Caco-2 (cell line): ENCODE measurements at regions not wholly inside any gene's neighbourhood (a gene's known extent, or its start where the extent isn't known, plus 50 kb on each side); places are given as distances from the start of the nearest gene placed in this dataset.

Experiments
- BruUV-seq: library from RNA; stranded (reverse); fragments of 400-500 nt; replicated peaks from 2 replicates; lab custom pipeline; 2021; lab: Mats Ljungman, UMichigan
- CTCF ChIA-PET: fragments of 300-600 bp; sonication (Branson Sonifier 250); formaldehyde crosslinking; loops from one replicate; lab custom pipeline; 2022; ENCODE audit warnings: antibody characterized with exemption; lab: Charles Lee
- POLR2A ChIA-PET: fragments of 300-600 bp; sonication (Branson Sonifier 250); formaldehyde crosslinking; loops from one replicate; lab custom pipeline; 2022; ENCODE audit warnings: antibody characterized with exemption; lab: Charles Lee
- DNase-seq, 2 experiments: peaks; one replicate each; pipeline versions ENCODE4 v3.0.0 to v3.0.0-alpha.2; 2020 to 2022
- H3K27me3 ChIP-seq: replicated peaks from 2 replicates; pipeline ENCODE4 v1.6.0; 2011; ENCODE audit warnings: low read length; ENCODE audit not compliant: control insufficient read depth, insufficient read depth
- H3K36me3 ChIP-seq: 2 replicates; pipeline ENCODE4 v1.5.1; 2011; ENCODE audit warnings: low read length; ENCODE audit not compliant: control insufficient read depth, insufficient read depth
- H3K4me1 ChIP-seq: fragments of 250-450 bp; sonication (Bioruptor Pico); 2 replicates; pipeline ENCODE4 v1.5.1; 2020; ENCODE audit warnings: mild to moderate bottlenecking
- H3K4me3 ChIP-seq: 2 replicates; pipeline ENCODE4 v1.5.1; 2011; ENCODE audit warnings: low read depth, mild to moderate bottlenecking, control low read depth, low read length
- H3K9me3 ChIP-seq: fragments of 250-450 bp; sonication (Bioruptor Pico); 2 replicates; pipeline ENCODE4 v1.5.1; 2020; ENCODE audit warnings: mild to moderate bottlenecking, moderate library complexity
- H3K27ac Mint-ChIP-seq: one replicate; pipeline ENCODE4 v1.8.0; 2022; ENCODE audit warnings: mixed read lengths; ENCODE audit not compliant: unreplicated experiment
- H3K27me3 Mint-ChIP-seq: one replicate; pipeline ENCODE4 v1.8.0; 2022; ENCODE audit warnings: mixed read lengths; ENCODE audit not compliant: insufficient read depth, unreplicated experiment
- H3K36me3 Mint-ChIP-seq: one replicate; pipeline ENCODE4 v1.8.0; 2022; ENCODE audit warnings: mild to moderate bottlenecking, mixed read lengths; ENCODE audit not compliant: insufficient read depth, unreplicated experiment
- H3K4me1 Mint-ChIP-seq: one replicate; pipeline ENCODE4 v1.8.0; 2022; ENCODE audit warnings: low read depth, mixed read lengths; ENCODE audit not compliant: unreplicated experiment
- H3K4me3 Mint-ChIP-seq: one replicate; pipeline ENCODE4 v1.8.0; 2022; ENCODE audit warnings: mild to moderate bottlenecking, moderate library complexity, mixed read lengths; ENCODE audit not compliant: unreplicated experiment
- H3K9me3 Mint-ChIP-seq: one replicate; pipeline ENCODE4 v1.8.0; 2022; ENCODE audit warnings: mixed read lengths; ENCODE audit not compliant: unreplicated experiment
- CTCF ChIP-seq, 2 experiments: fragments of 200-600 bp in 1 of 2; IDR thresholded peaks; 1 replicate in 1 of 2; 2 replicates in 1 of 2; pipeline versions ENCODE4 v1.5.1 to v1.8.0; 2011 to 2022; ENCODE audit warnings: antibody characterized with exemption in 1 of 2, control low read depth in 1 of 2, inconsistent platforms in 1 of 2, low read depth in 1 of 2, low read length in 1 of 2, mild to moderate bottlenecking in 1 of 2, moderate library complexity in 1 of 2; ENCODE audit not compliant: insufficient read depth in 1 of 2, severe bottlenecking in 1 of 2, unreplicated experiment in 1 of 2
- intact Hi-C: fragments of 100-400 bp; cut with micrococcal nuclease; formaldehyde crosslinking; loops from one replicate; pipeline ENCODE4 v1.10.0; 2022; ENCODE audit not compliant: unreplicated experiment

- no peaks in the 10 kb centered on the region for H3K9me3 Mint-ChIP-seq
- H3K4me3 Mint-ChIP-seq: no peak overlapping the region
- Histone ChIP-seq H3K4me1 (peaks cover 21% of the 10 kb centered on the region), H3K36me3 (no peaks in the 10 kb centered on the region), H3K9me3 (no peaks in the 10 kb centered on the region), H3K27me3 (no peaks in the 10 kb centered on the region), H3K4me3 (no peak overlapping the region)
- POLR2A ChIA-PET: interaction anchor here (0.6 kb wide), 1 partner anchor 134 kb away, joined by 3 read pairs; no protein-coding TSS in a partner anchor
- DNase-seq: no peak
- peaks cover 28% of the 10 kb centered on the region for H3K4me1 Mint-ChIP-seq
- H3K27me3 Mint-ChIP-seq: no peaks in the 10 kb centered on the region
- no TSS peak for BruUV-seq
- TF ChIP-seq CTCF (IDR thresholded peaks at IDR 0.05; ENCODE audit: insufficient read depth in 1 of 2, low read depth in 1 of 2, low read length in 1 of 2, severe bottlenecking in 1 of 2, unreplicated experiment in 1 of 2): no peak
- intact Hi-C loops: no loop called here
- H3K27ac Mint-ChIP-seq: no peak overlapping the region
- CTCF ChIA-PET: no interaction called here
- no peaks in the 10 kb centered on the region for H3K36me3 Mint-ChIP-seq
Observed at GRCh38 chr2:65530547-65531320, 98.3 kb upstream of the SPRED2 start.

GRCh38 chr2:65529419-65529818 is 97.0 kb upstream of the SPRED2 start:
- no peaks in the 10 kb centered on the region for H3K27me3 Mint-ChIP-seq
- no peaks in the 10 kb centered on the region for H3K27me3 ChIP-seq
- peaks cover 6% of the 10 kb centered on the region for H3K9me3 Mint-ChIP-seq
- ChIA-PET POLR2A (no interaction called here), CTCF (no interaction called here)
- H3K4me3 Mint-ChIP-seq: no peak overlapping the region
- no peak overlapping the region for H3K27ac Mint-ChIP-seq
- H3K4me3 ChIP-seq: no peak overlapping the region
- H3K9me3 ChIP-seq: no peaks in the 10 kb centered on the region
- no peaks in the 10 kb centered on the region for H3K36me3 Mint-ChIP-seq
- DNase-seq: no peak
- H3K36me3 ChIP-seq: no peaks in the 10 kb centered on the region
- H3K4me1 ChIP-seq: peaks cover 21% of the 10 kb centered on the region
- no peak for TF ChIP-seq CTCF (IDR thresholded peaks at IDR 0.05; ENCODE audit: insufficient read depth in 1 of 2, low read depth in 1 of 2, low read length in 1 of 2, severe bottlenecking in 1 of 2, unreplicated experiment in 1 of 2)
- peaks cover 28% of the 10 kb centered on the region for H3K4me1 Mint-ChIP-seq
- intact Hi-C loops: no loop called here
- BruUV-seq: no TSS peak

- peaks cover 21% of the 10 kb centered on the region for H3K4me1 ChIP-seq
- no peaks in the 10 kb centered on the region for H3K27me3 ChIP-seq
- Mint-ChIP-seq H3K27me3 (no peaks in the 10 kb centered on the region), H3K4me1 (peaks cover 28% of the 10 kb centered on the region), H3K36me3 (no peaks in the 10 kb centered on the region), H3K27ac (no peak overlapping the region), H3K9me3 (peaks cover 10% of the 10 kb centered on the region), H3K4me3 (no peak overlapping the region)
- H3K4me3 ChIP-seq: no peak overlapping the region
- ChIA-PET CTCF (interaction anchor here (0.9 to 1.5 kb wide), 5 partner anchors 21 to 208 kb away, joined by 3 to 8 read pairs (median 4); no protein-coding TSS in a partner anchor), POLR2A (interaction anchor here (0.6 kb wide), 1 partner anchor 49 kb away, joined by 3 read pairs; no protein-coding TSS in a partner anchor)
- H3K36me3 ChIP-seq: no peaks in the 10 kb centered on the region
- H3K9me3 ChIP-seq: no peaks in the 10 kb centered on the region
- no TSS peak for BruUV-seq
- DNase-seq: no peak
- TF ChIP-seq CTCF (IDR thresholded peaks at IDR 0.05; ENCODE audit: insufficient read depth in 1 of 2, low read depth in 1 of 2, low read length in 1 of 2, severe bottlenecking in 1 of 2, unreplicated experiment in 1 of 2): no peak
- intact Hi-C loops: loop anchor here (1.0 kb wide), 2 partner anchors 25 to 45 kb away; no protein-coding TSS in a partner anchor
Observed at GRCh38 chr2:65528241-65528574, 95.8 kb upstream of the SPRED2 start.
